NCI-H2081 treated with DMSO at 0.1 percent for 48 hours (cell line): ENCODE measurements at regions not wholly inside any gene's neighbourhood (a gene's known extent, or its start where the extent isn't known, plus 50 kb on each side); places are given as distances from the start of the nearest gene placed in this dataset.
"Not testable (repeated sequence)": the region's sequence is repeated elsewhere in the genome, so short reads cannot be mapped to it uniquely, and the experiment has no call there.

ENCODE experiments used
- DNase-seq: peaks from one replicate; lab custom pipeline; 2025; lab: John Stamatoyannopoulos, UW

GRCh38 chr10:28896791-28897409 is 219.6 kb downstream of the BAMBI start:
- DNase-seq, result not testable (repeated sequence)

GRCh38 chr10:28897617-28898464 is 220.5 kb downstream of the BAMBI start:
- DNase-seq, result no peak

GRCh38 chr10:28902215-28902614 is 224.9 kb downstream of the BAMBI start:
- no peak for DNase-seq

- DNase-seq, result no peak
Measured at GRCh38 chr10:28903063-28903462, 225.7 kb downstream of the BAMBI start.

GRCh38 chr10:28903736-28904135 is 226.4 kb downstream of the BAMBI start:
- DNase-seq, result no peak

- no peak for DNase-seq
Measured at GRCh38 chr10:28905371-28905770, 228.1 kb downstream of the BAMBI start.

- DNase-seq, result no peak
Measured at GRCh38 chr10:28906011-28906411, 228.7 kb downstream of the BAMBI start.

GRCh38 chr10:28906415-28906814 is 229.1 kb downstream of the BAMBI start:
- no peak for DNase-seq

- DNase-seq, result no peak
Measured at GRCh38 chr10:28906934-28907333, 229.6 kb downstream of the BAMBI start.

- DNase-seq, result no peak
Measured at GRCh38 chr10:28909875-28910274, 232.6 kb downstream of the BAMBI start.

- no peak for DNase-seq
Measured at GRCh38 chr10:28910956-28911355, 233.6 kb downstream of the BAMBI start.

- not testable (repeated sequence) for DNase-seq
Measured at GRCh38 chr10:28911511-28911910, 234.2 kb downstream of the BAMBI start.

- no peak for DNase-seq
Measured at GRCh38 chr10:28912017-28912783, 234.9 kb downstream of the BAMBI start.

- DNase-seq, result no peak
Measured at GRCh38 chr10:28913436-28914237, 236.3 kb downstream of the BAMBI start.

GRCh38 chr10:28914701-28915100 is 237.4 kb downstream of the BAMBI start:
- DNase-seq, result no peak

GRCh38 chr10:28915989-28916588 is 238.8 kb downstream of the BAMBI start:
- no peak for DNase-seq

- no peak for DNase-seq
Measured at GRCh38 chr10:28920091-28920490, 242.8 kb downstream of the BAMBI start.

- no peak for DNase-seq
Measured at GRCh38 chr10:28922127-28922526, 244.8 kb downstream of the BAMBI start.

GRCh38 chr10:28922861-28923260 is 245.5 kb downstream of the BAMBI start:
- DNase-seq, result no peak

- no peak for DNase-seq
Measured at GRCh38 chr10:28924717-28925116, 247.4 kb downstream of the BAMBI start.

GRCh38 chr10:28925121-28925663 is 247.9 kb downstream of the BAMBI start:
- no peak for DNase-seq
